Neural cell (in vitro differentiated cells): ENCODE measurements at regions not wholly inside any gene's neighbourhood (a gene's known extent, or its start where the extent isn't known, plus 50 kb on each side); places are given as distances from the start of the nearest gene placed in this dataset.

Source experiments
- H2AFZ ChIP-seq: fragments of 200-600, 300-800 bp; sonication (generic), shearing (Covaris generic); 2 replicates; pipeline ENCODE4 v1.6.0; 2014; ENCODE audit warnings: low read depth, mild to moderate bottlenecking, antibody characterized with exemption, low read length, moderate library complexity
- H3F3A ChIP-seq: fragments of 200-600 bp; shearing (Covaris generic); 2 replicates; pipeline ENCODE4 v1.6.1; 2016; ENCODE audit warnings: mild to moderate bottlenecking, moderate library complexity, mixed read lengths, antibody characterized with exemption, low read length; ENCODE audit not compliant: insufficient read depth, poor library complexity, severe bottlenecking
- H3K27ac ChIP-seq: fragments of 200-600, 300-800 bp; sonication (generic), shearing (Covaris generic); 2 replicates; pipeline ENCODE4 v1.5.1; 2014; ENCODE audit warnings: mild to moderate bottlenecking, low read length, moderate library complexity
- H3K27me3 ChIP-seq: fragments of 300-800, 200-600 bp; sonication (generic), shearing (Covaris generic); 2 replicates; pipeline ENCODE4 v1.6.0; 2014; ENCODE audit warnings: mild to moderate bottlenecking, low read depth, low read length, moderate library complexity; ENCODE audit not compliant: insufficient read depth
- H3K36me3 ChIP-seq: fragments of 300-800, 200-600 bp; sonication (generic), shearing (Covaris generic); 2 replicates; pipeline ENCODE4 v1.5.1; 2014; ENCODE audit warnings: mild to moderate bottlenecking, antibody characterized with exemption, low read length, moderate library complexity; ENCODE audit not compliant: insufficient read depth
- H3K4me2 ChIP-seq: fragments of 300-800, 200-600 bp; sonication (generic), shearing (Covaris generic); 2 replicates; pipeline ENCODE4 v1.6.0; 2014; ENCODE audit warnings: mild to moderate bottlenecking, low read length
- H3K4me3 ChIP-seq: fragments of 300-800, 200-600 bp; sonication (generic), shearing (Covaris generic); 2 replicates; pipeline ENCODE4 v1.5.1; 2014; ENCODE audit warnings: mild to moderate bottlenecking, low read length, moderate library complexity
- H3K79me2 ChIP-seq: fragments of 200-600 bp; shearing (Covaris generic); replicated peaks from 2 replicates; pipeline ENCODE4 v1.6.0; 2014; ENCODE audit warnings: mild to moderate bottlenecking, low read length, moderate library complexity; ENCODE audit not compliant: insufficient read depth
- H3K9ac ChIP-seq: fragments of 300-800, 200-600 bp; sonication (generic), shearing (Covaris generic); 2 replicates; pipeline ENCODE4 v1.6.1; 2016; ENCODE audit warnings: mild to moderate bottlenecking, low read length, mixed read lengths
- H3K9me2 ChIP-seq: fragments of 200-600 bp; shearing (Covaris generic); 2 replicates; pipeline ENCODE4 v1.6.1; 2016; ENCODE audit warnings: mild to moderate bottlenecking, low read length, mixed read lengths; ENCODE audit not compliant: insufficient read depth
- H3K9me3 ChIP-seq: fragments of 200-600, 300-800 bp; sonication (generic), shearing (Covaris generic); 2 replicates; pipeline ENCODE4 v1.6.1; 2016; ENCODE audit warnings: mild to moderate bottlenecking, mixed run types, low read length, moderate library complexity, mixed read lengths
- H4K20me1 ChIP-seq: fragments of 200-600 bp; shearing (Covaris generic); 2 replicates; pipeline ENCODE4 v1.6.1; 2016; ENCODE audit warnings: mild to moderate bottlenecking, mixed run types; ENCODE audit not compliant: insufficient read depth
- EP300 ChIP-seq: fragments of 450-650 bp; conservative IDR thresholded peaks from 2 replicates; pipeline ENCODE4 v1.6.1; 2014; ENCODE audit warnings: antibody characterized with exemption, mild to moderate bottlenecking, moderate library complexity; ENCODE audit not compliant: poor library complexity, severe bottlenecking
- EZH2 ChIP-seq: fragments of 200-600, 300-800 bp; shearing (Covaris generic), sonication (generic); IDR thresholded peaks from 2 replicates; pipeline ENCODE4 v1.6.1; 2014; ENCODE audit warnings: antibody characterized with exemption, low read length, borderline replicate concordance, mild to moderate bottlenecking; ENCODE audit not compliant: insufficient read depth, poor library complexity, severe bottlenecking
- MXI1 ChIP-seq: fragments of 450-650 bp; conservative IDR thresholded peaks from 2 replicates; pipeline ENCODE4 v1.6.1; 2014; ENCODE audit warnings: antibody characterized with exemption, mild to moderate bottlenecking; ENCODE audit not compliant: poor library complexity, severe bottlenecking
- POLR2AphosphoS5 ChIP-seq: IDR thresholded peaks from 2 replicates; pipeline ENCODE4 v1.6.1; 2012
- RAD21 ChIP-seq: fragments of 450-650 bp; conservative IDR thresholded peaks from 2 replicates; pipeline ENCODE4 v1.6.1; 2014; ENCODE audit warnings: antibody characterized with exemption, mild to moderate bottlenecking, moderate library complexity
- SMC3 ChIP-seq: fragments of 450-650 bp; conservative IDR thresholded peaks from 2 replicates; pipeline ENCODE4 v1.6.1; 2014; ENCODE audit warnings: antibody characterized with exemption, mild to moderate bottlenecking, moderate library complexity; ENCODE audit not compliant: poor library complexity
- TAF1 ChIP-seq: IDR thresholded peaks from 2 replicates; pipeline ENCODE4 v1.6.1; 2012; ENCODE audit warnings: low read depth
- TF ChIP-seq, protein P1 (sequence below): IDR thresholded peaks from 2 replicates; pipeline ENCODE4 v1.6.1; 2012; ENCODE audit warnings: borderline replicate concordance
- TF ChIP-seq, protein P2 (sequence below): fragments of 450-650 bp; IDR thresholded peaks from 2 replicates; pipeline ENCODE4 v1.5.1; 2014; ENCODE audit warnings: antibody characterized with exemption, mild to moderate bottlenecking, moderate library complexity; ENCODE audit not compliant: poor library complexity, severe bottlenecking

DNA sequence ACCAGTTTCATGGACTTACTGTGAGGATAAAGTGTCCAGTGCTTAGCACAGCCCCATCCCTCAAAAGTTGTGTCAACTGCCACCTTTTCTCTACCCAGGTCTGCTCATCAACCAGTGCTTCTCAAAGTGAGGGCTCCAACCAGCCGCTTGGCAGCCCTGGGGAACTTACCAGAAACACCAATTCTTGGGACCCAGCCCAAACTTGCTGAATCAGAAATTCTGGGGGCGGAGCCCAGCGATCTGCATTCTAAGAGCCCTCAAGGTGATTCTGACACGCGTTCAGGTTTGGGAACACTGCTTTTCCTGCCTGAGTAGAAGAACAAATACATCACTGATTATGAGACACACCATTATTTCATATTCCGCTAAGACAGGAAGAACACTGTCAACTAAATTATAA, 132.0 kb downstream of the NSG2 start:
- Histone ChIP-seq H4K20me1 (no peaks in the 10 kb centered on the region), H3K9ac (no peak overlapping the region), H3K27ac (peak overlapping the region; percentile 6), H3K9me2 (no peaks in the 10 kb centered on the region), H3F3A (peaks cover 6% of the 10 kb centered on the region), H3K36me3 (no peaks in the 10 kb centered on the region), H3K79me2 (no peaks in the 10 kb centered on the region), H2AFZ (no peak overlapping the region), H3K27me3 (no peaks in the 10 kb centered on the region), H3K4me2 (no peak overlapping the region), H3K4me3 (no peak overlapping the region), H3K9me3 (no peaks in the 10 kb centered on the region)
- no peak for TF ChIP-seq POLR2AphosphoS5
- no peak for TF ChIP-seq SMC3
- TF ChIP-seq, protein P1, sequence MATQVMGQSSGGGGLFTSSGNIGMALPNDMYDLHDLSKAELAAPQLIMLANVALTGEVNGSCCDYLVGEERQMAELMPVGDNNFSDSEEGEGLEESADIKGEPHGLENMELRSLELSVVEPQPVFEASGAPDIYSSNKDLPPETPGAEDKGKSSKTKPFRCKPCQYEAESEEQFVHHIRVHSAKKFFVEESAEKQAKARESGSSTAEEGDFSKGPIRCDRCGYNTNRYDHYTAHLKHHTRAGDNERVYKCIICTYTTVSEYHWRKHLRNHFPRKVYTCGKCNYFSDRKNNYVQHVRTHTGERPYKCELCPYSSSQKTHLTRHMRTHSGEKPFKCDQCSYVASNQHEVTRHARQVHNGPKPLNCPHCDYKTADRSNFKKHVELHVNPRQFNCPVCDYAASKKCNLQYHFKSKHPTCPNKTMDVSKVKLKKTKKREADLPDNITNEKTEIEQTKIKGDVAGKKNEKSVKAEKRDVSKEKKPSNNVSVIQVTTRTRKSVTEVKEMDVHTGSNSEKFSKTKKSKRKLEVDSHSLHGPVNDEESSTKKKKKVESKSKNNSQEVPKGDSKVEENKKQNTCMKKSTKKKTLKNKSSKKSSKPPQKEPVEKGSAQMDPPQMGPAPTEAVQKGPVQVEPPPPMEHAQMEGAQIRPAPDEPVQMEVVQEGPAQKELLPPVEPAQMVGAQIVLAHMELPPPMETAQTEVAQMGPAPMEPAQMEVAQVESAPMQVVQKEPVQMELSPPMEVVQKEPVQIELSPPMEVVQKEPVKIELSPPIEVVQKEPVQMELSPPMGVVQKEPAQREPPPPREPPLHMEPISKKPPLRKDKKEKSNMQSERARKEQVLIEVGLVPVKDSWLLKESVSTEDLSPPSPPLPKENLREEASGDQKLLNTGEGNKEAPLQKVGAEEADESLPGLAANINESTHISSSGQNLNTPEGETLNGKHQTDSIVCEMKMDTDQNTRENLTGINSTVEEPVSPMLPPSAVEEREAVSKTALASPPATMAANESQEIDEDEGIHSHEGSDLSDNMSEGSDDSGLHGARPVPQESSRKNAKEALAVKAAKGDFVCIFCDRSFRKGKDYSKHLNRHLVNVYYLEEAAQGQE: no peak
- TF ChIP-seq MXI1: no peak
- no peak for TF ChIP-seq EP300
- TF ChIP-seq RAD21: no peak
- TF ChIP-seq EZH2: no peak
- TF ChIP-seq TAF1: no peak
- TF ChIP-seq, protein P2, sequence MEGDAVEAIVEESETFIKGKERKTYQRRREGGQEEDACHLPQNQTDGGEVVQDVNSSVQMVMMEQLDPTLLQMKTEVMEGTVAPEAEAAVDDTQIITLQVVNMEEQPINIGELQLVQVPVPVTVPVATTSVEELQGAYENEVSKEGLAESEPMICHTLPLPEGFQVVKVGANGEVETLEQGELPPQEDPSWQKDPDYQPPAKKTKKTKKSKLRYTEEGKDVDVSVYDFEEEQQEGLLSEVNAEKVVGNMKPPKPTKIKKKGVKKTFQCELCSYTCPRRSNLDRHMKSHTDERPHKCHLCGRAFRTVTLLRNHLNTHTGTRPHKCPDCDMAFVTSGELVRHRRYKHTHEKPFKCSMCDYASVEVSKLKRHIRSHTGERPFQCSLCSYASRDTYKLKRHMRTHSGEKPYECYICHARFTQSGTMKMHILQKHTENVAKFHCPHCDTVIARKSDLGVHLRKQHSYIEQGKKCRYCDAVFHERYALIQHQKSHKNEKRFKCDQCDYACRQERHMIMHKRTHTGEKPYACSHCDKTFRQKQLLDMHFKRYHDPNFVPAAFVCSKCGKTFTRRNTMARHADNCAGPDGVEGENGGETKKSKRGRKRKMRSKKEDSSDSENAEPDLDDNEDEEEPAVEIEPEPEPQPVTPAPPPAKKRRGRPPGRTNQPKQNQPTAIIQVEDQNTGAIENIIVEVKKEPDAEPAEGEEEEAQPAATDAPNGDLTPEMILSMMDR: no peak

DNA sequence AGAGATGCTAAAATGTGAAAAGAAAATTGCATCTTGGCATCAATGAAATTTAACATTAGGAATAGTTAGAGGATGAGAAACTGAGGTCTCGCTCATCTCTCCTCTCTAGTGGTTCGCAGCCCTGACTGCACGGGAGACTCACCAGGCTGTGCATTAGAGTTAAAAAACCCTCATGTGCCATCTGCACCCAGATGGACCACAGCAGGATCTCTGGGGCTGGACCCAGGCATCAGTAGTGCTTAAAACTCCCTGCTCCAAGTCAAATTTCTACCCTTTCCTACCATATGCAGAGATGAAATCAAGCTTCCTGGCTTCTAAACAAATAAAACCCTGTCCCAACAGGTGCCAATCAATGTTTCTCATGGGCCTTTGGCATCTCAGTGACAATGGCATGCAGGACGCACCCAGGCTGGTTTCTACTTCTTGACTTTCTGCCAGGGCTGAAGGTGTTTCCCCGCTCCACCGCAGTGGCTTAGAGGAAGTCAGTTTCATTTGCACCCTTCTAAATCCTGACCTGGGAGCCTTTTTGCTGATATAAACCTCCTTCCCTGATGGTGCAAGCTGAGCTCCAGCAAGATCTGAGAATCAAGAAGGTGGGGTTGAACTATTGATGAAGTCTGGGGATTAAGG, 132.6 kb downstream of the NSG2 start:
- Histone ChIP-seq H3K4me3 (no peak overlapping the region), H2AFZ (no peak overlapping the region), H3K9me2 (no peaks in the 10 kb centered on the region), H3F3A (no peaks in the 10 kb centered on the region), H4K20me1 (no peaks in the 10 kb centered on the region), H3K27ac (peak overlapping the region; percentile 6), H3K27me3 (no peaks in the 10 kb centered on the region), H3K4me2 (no peak overlapping the region), H3K36me3 (no peaks in the 10 kb centered on the region), H3K9me3 (no peaks in the 10 kb centered on the region), H3K9ac (no peak overlapping the region), H3K79me2 (no peaks in the 10 kb centered on the region)
- TF ChIP-seq TAF1: no peak
- TF ChIP-seq, protein P2: no peak
- no peak for TF ChIP-seq MXI1
- no peak for TF ChIP-seq EZH2
